HG03095 (cell line): ENCODE measurements at regions not wholly inside any gene's neighbourhood (a gene's known extent, or its start where the extent isn't known, plus 50 kb on each side); places are given as distances from the start of the nearest gene placed in this dataset.

Source experiments
- ATAC-seq: cut with Tn5 transposase; IDR thresholded peaks from one replicate; pipeline ENCODE4 v1.9.1; 2021; ENCODE audit warnings: moderate library complexity; ENCODE audit not compliant: unreplicated experiment

GRCh38 chr11:80638296-80638695 lies 1197.5 kb upstream of the TENM4 start:
- ATAC-seq, result no peak

GRCh38 chr11:80637571-80637970 lies 1196.7 kb upstream of the TENM4 start:
- no peak for ATAC-seq

DNA sequence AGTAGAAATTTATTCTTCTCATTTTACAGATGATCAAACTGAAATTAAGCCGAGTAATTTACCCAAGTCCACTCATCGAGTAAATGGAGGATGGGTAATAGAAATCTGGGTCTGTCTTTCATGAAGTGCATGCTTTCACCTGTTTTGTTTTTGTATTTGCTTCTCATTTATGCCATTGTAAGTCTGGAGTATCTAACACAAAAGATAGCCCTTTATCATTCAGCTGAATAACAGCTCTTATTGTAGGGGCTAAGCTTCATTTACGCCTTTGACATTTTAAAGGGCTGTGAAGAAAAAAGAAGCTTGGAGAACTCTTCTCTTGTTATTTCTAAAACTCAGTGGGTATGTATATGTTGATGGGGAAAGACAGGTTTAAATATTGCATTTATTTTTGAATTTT lies 1196.2 kb upstream of the TENM4 start:
- ATAC-seq, result no peak

- no peak for ATAC-seq
Measured at GRCh38 chr11:80635178-80635577, 1194.3 kb upstream of the TENM4 start.

DNA sequence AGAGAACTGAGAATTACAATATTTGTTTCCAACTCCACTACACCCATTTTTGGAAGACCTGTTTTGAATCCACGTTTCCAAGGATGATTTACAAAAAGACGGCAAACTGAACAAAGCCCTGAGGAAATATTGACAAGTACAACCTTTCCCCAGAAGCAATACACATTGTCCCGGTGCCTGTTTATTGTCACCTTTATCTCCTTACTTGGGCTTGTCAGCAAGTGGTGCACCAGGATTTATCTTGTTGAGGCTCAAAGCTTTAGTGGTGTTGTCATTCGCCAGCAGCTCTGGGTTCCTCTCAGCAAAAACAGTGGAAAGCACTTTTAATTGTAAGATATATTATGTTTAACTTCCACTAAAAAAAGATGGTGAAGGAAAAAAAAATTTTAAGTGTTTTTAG lies 1191.9 kb upstream of the TENM4 start:
- no peak for ATAC-seq

DNA sequence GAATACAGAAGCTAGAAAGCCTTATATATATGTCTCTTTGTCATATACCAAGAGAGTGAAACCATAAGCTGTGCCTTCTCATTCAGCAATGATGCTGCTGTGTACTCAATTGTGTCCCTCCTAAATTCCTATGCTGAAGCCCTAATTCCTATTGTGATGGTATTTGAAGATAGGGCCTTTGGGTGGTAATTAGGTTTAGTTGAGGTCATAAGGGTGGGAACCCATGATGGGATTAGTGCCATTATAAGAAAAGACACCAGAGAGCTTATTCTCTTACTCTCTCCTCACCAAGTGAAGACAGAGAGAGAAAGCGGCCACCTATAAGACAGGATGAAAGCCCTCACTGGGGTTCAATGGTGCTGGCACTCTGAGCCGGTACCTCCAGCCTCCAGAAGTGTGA lies 1191.3 kb upstream of the TENM4 start:
- ATAC-seq, result no peak

DNA sequence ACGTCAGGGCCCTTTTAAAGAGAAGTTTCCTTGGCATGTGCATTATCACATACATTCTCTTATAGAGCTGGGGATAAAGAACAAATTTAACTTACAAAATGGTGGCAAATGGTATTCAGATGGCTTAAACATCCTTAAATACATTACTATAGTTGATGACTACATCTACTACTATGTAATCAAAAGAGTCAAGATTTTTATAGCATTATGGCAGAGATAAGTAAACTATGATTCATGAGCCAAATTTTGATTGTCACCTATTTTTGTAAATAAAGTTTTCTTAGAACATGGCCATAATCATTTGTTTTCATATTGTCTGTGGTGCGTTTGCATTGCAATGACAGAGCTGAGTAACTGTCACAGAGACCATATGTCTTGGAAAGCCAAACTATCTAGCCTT lies 1188.6 kb upstream of the TENM4 start:
- ATAC-seq, result no peak

- no peak for ATAC-seq
Measured at GRCh38 chr11:80627364-80627763, 1186.5 kb upstream of the TENM4 start.

DNA sequence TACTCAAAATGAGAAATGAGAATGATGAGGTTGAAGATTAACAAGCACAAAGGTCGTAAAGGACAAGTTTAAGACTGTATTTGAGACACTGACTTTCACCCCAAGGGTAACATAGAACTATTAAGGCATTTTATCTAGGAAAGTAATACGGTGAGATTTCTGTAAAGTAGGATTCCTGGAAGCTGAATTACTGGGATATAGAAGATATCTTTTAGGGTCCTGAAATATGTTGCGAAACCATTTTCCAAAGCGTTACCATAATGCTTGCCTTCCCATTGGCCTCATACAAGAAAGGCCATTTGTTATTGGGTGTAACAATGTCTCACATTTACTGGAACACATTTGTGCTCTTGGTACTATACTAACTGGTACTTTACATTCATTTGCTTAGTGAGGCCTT lies 1185.9 kb upstream of the TENM4 start:
- ATAC-seq, result no peak

- no peak for ATAC-seq
Measured at GRCh38 chr11:80625563-80625962, 1184.7 kb upstream of the TENM4 start.

- no peak for ATAC-seq
Measured at GRCh38 chr11:80621871-80622270, 1181.0 kb upstream of the TENM4 start.

DNA sequence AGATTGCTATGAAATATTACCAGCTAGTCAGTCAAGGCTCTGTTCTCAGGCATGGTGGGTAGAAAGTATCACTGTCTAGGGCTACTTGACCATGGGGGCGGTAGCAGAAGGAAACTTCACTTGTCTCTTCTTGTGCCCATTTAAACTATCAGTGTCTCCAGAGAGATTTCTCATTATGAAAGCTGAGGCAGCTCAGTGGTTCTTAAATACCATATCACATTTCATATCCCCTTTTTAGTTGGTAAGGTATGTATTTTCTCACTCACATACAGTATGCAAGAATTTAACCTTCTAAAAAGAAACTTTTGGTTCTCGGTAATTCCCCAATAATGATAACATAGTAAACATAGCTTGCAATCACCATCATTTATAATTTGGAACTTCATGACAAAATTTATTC lies 1180.0 kb upstream of the TENM4 start:
- ATAC-seq, result no peak

DNA sequence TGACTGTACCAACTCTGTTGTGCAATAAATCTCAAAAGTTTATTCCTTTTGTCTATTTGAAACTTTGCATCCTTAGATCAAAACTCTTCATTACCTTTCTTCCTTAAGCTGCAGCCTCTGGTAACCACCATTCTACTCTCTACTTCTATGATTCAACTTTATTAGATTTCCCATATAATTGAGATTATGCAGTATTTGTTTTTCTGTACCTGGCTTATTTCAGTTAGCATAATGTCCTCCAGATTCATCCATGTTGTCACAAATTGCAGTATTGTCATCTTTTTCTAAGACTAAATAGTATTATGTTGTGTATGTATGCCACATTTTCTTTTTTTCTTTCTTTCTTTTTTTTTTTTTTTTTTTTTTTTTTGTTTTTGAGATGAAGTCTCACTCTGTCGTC lies 1176.3 kb upstream of the TENM4 start:
- ATAC-seq, result no peak

GRCh38 chr11:80616070-80616800 lies 1175.4 kb upstream of the TENM4 start:
- ATAC-seq, result no peak

GRCh38 chr11:80613655-80614054 lies 1172.8 kb upstream of the TENM4 start:
- ATAC-seq, result no peak

- no peak for ATAC-seq
Measured at GRCh38 chr11:80610516-80610915, 1169.7 kb upstream of the TENM4 start.

DNA sequence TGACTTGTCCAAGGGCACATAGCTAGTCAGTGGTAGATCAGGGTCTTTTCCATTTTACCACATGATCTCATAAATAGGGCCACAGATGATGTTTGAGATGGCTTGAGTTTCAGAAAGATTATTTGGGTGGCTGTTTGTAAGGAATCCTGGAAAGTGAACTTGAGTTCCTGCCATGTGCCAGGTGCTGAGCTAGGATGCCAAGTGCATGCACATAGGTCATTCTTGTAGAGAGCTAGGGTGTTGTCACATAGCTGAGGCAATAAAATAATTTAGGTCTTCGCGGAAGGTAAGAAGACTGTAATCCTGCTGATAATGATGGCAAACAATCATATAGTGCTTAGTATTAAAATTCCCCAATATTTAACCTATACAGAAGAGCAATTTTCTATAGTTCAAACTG lies 1162.6 kb upstream of the TENM4 start:
- ATAC-seq, result no peak

GRCh38 chr11:80598905-80599304 lies 1158.1 kb upstream of the TENM4 start:
- no peak for ATAC-seq

GRCh38 chr11:80596291-80596810 lies 1155.5 kb upstream of the TENM4 start:
- ATAC-seq, result no peak

DNA sequence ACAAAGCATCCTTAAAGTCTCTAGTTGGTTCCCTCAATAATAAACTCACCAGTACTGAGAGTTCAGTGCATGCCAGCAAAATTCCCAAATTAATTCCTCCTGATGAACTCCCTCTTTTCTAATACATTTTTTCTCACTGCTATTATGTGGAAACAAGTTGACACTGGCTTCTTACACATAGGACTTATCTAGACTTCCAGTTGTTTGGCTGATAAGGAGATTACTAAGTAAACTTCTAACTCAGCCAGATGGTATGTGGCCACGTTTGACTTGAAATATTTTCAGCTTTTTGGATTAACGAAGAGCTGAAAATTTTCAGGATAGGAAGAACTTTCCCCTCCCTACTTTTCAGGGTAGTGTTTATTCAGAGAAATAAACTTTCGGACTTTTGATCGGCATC lies 1154.2 kb upstream of the TENM4 start:
- ATAC-seq, result no peak

DNA sequence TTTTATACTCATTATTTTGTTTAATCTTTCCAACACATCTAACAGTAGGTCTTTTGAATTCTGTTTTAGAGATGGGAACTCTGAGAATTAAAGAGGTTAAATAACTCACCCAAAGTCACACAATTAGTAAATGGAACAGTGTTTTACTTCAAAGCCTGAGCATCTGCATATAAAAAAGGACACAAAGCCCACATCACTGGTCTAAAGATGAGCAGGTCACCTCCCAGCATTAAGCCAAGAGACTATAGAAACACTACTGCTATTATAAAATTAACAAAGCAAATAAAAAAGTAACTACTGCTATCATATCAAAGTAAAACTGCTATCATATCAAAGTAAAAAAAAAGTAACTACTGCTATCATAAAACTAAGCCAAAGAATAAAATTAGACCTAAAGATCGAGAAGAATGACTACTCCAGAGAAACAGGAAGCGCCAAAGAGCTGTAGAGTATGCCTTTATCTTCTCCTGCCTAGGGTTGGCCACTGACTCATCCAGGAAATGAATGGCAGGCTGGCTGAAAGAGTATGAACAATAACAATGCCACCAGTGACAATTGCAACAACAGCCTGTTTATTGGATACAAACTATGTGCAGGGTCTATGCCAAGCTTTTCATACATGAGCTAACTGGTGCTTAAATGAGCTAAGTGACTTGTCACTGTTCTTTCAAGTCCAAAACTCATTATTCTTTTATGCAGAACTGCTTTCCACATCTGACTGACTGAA lies 1153.0 kb upstream of the TENM4 start:
- no peak for ATAC-seq

GRCh38 chr11:80592546-80592945 lies 1151.7 kb upstream of the TENM4 start:
- no peak for ATAC-seq
